ENCODE measurements at regions not wholly inside any gene's neighbourhood (a gene's known extent, or its start where the extent isn't known, plus 50 kb on each side); places are given as distances from the start of the nearest gene placed in this dataset.

DNA sequence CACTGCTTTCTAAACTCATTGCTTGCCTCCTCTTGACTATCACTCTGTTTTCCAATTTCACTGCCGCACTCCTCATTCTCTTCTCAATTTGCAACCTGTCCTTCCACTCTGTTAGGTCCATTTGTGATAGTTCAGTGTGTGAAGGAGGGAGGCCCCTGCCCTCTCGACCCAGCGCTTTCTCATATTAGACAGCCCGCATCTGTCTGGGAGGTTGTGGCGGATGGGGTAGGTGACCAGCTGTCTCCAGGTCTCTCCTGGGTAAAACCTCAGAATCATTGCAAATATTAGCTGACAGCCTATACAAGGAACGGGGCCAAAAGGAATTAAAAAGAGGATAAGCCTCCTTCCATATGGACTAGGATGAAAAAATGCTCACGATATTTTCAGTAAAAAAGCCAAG, 358.3 kb downstream of the SHQ1 start:
- Histone ChIP-seq H3K4me3 (ENCODE audit: low read depth, low read length) (no peak overlapping the region), H3K27me3 (ENCODE audit: control insufficient read depth, insufficient read depth, low read length) (no peaks in the 10 kb centered on the region), H3K36me3 (ENCODE audit: control insufficient read depth, insufficient read depth, low read length) (no peaks in the 10 kb centered on the region)
- TF ChIP-seq CTCF (IDR thresholded peaks at IDR 0.05; ENCODE audit: insufficient read depth, low read length, poor library complexity, severe bottlenecking): no peak
- no peak for DNase-seq (ENCODE audit: low read depth)

DNA sequence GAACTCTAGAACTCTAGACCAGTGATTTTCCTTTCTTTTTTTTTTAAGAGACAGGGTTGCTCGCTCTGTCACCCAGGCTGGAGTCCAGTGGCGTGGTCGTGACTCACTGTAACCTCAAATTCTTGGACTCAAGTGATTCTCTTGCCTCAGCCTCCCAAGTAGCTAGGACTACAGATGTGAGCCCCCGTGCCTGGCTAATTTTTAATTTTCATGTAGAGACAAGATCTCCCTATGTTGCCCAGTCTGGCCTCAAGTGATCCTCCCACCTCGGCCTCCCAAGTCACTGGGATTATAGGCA, 359.6 kb downstream of the SHQ1 start:
- H3K4me3 ChIP-seq (ENCODE audit: low read depth, low read length): no peak overlapping the region
- no peak for TF ChIP-seq CTCF (IDR thresholded peaks at IDR 0.05; ENCODE audit: insufficient read depth, low read length, poor library complexity, severe bottlenecking)
- H3K27me3 ChIP-seq (ENCODE audit: control insufficient read depth, insufficient read depth, low read length): no peaks in the 10 kb centered on the region
- DNase-seq (ENCODE audit: low read depth): peak; percentile 49
- H3K36me3 ChIP-seq (ENCODE audit: control insufficient read depth, insufficient read depth, low read length): no peaks in the 10 kb centered on the region

DNA sequence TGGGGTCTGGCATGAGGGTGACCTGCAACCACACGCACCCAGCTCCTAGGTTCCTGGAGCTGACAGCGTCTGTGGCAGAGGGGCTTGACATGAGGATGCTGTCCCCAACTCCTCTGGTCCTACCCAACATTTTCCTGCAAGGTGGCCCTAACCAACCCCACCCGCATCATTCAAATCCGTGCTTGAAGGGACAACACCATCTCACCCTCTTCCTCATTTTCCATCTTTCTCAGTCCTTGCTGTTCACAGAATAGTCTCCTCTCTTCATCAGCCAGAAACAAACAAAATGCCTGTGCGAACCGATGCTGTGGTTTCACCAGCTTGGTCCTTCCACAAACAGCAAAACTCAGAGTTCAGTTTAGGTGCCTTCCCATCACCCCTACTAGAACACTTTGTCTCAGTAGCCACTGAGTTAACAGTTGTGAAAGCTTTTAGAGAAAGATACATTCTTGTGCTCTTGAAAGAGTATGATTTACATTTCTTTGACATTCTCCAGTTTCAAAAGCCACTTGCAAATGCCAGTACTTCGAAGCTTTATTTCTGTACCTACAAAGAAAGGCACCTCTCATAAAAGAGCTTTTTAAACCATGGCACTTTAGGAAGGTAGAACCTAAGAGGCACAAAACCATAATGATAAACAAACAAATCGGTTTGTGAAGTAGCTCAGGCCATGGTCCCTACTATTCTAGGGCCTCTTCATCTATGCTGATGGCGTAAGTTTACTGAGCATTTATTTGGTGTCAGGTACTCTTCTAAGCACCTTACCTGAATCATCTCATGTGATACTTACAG, 360.1 kb downstream of the SHQ1 start:
- no peak for TF ChIP-seq CTCF (IDR thresholded peaks at IDR 0.05; ENCODE audit: insufficient read depth, low read length, poor library complexity, severe bottlenecking)
- no peak overlapping the region for H3K4me3 ChIP-seq (ENCODE audit: low read depth, low read length)
- DNase-seq (ENCODE audit: low read depth): no peak
- H3K27me3 ChIP-seq (ENCODE audit: control insufficient read depth, insufficient read depth, low read length): no peaks in the 10 kb centered on the region
- no peaks in the 10 kb centered on the region for H3K36me3 ChIP-seq (ENCODE audit: control insufficient read depth, insufficient read depth, low read length)

- TF ChIP-seq CTCF (IDR thresholded peaks at IDR 0.05; ENCODE audit: insufficient read depth, low read length, poor library complexity, severe bottlenecking): no peak
- Histone ChIP-seq H3K36me3 (ENCODE audit: control insufficient read depth, insufficient read depth, low read length) (no peaks in the 10 kb centered on the region), H3K4me3 (ENCODE audit: low read depth, low read length) (no peak overlapping the region), H3K27me3 (ENCODE audit: control insufficient read depth, insufficient read depth, low read length) (no peaks in the 10 kb centered on the region)
- DNase-seq (ENCODE audit: low read depth): peak; percentile 79
These were observed 361.0 kb downstream of the SHQ1 start for GRCh38 chr3:72487078-72487765.

- no peak for DNase-seq (ENCODE audit: low read depth)
- no peaks in the 10 kb centered on the region for H3K36me3 ChIP-seq (ENCODE audit: control insufficient read depth, insufficient read depth, low read length)
These were observed 362.6 kb downstream of the SHQ1 start for GRCh38 chr3:72485641-72486040.

More at GRCh38 chr3:72485641-72486040, 362.6 kb downstream of the SHQ1 start:
- no peak overlapping the region for H3K4me3 ChIP-seq (ENCODE audit: low read depth, low read length)
- TF ChIP-seq CTCF (IDR thresholded peaks at IDR 0.05; ENCODE audit: insufficient read depth, low read length, poor library complexity, severe bottlenecking): no peak
- no peaks in the 10 kb centered on the region for H3K27me3 ChIP-seq (ENCODE audit: control insufficient read depth, insufficient read depth, low read length)

All from kidney epithelial cell (primary cell).